Glomerular endothelial cell (primary cell): ENCODE measurements at regions not wholly inside any gene's neighbourhood (a gene's known extent, or its start where the extent isn't known, plus 50 kb on each side); places are given as distances from the start of the nearest gene placed in this dataset.

Experiments
- DNase-seq: peaks from one replicate; pipeline ENCODE4 v3.0.0-alpha.2; 2011; ENCODE audit warnings: low read depth, low spot score; ENCODE audit errors: extremely low read depth

DNA sequence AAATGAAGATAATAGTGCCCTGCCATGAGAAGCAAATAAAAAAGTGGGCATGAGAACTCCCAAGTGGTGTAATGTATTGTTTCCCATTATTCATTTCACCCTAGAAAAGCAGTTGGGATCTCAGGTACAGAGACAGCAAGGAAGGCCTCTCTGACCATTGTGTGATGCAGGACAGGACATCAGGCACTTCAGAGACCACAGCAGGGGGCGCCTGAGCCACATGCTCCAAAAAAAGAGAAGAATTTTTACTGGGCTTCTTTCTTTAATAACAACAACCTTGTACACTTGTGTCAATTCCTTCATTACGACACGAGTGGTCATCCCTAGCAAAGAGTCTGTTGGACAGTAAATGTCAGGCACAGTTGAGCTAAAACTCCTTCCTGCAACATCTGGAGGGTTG lies 533.3 kb downstream of the OMA1 start:
- DNase-seq: no peak

DNA sequence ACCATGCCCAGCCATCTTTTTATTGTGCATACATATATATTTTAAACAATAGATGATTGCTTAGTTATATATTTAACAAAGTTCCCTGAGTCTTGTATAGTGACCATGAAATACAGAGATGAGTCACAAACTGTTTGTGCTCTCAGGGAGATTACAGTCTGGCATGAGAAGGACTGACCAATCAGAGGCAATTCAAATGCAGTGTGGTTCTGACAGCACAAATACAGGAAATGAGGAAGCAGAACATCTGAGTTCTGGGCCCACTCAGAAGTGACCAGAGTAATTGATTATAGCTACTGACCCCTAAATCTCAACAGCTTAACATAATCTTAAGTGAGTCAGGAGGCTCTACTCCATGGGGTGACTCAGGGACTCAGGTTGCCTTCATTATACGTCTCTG lies 534.5 kb downstream of the OMA1 start:
- DNase-seq: no peak

DNA sequence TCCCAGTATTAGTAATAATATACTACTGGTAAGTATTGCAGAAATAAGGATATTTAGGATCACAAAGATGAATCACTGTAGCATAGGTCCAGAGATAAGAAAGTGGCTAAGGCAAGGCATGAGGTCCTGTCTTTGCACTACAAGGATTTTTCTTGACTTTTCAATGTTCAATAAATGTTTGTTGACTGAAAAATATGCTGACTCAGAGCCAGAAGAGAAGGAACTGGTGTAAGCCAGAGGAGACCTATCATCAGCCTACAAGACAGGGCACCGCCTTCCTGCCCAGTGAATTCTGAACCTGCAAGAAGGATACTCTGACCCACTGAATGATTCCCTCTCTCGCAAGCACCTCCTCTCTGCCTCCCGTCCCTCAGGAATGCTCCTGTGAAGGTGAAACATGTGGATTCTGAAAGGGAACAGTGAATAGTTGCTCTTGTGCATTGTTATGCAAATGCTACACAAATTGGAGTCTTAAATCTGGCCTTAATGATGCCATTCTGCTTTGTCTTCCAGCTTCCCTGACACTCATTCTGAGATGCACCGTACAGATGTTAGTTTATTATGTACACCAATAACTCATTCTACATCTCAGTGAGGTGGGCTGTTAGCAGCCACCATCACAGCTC lies 540.0 kb downstream of the OMA1 start:
- no peak for DNase-seq

DNA sequence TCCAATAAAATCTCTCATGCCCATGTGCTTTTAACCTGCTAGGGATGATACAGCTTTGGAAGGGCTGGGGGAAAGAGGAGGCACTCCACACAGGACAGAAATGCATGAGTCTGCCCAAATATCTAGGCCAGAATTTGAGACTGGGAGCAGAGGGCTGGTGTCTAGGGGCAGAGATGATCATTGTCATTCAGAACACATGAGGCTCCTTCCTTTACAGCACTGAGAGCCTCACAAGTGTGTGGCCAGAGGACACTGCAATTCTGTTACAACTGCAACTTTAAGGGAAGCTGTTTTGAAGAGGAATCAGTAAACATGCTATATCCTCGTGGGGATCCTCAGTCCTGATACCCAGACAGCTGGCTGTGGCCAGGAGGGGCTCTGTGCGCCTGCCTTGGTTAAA lies 541.3 kb downstream of the OMA1 start:
- DNase-seq: no peak

DNA sequence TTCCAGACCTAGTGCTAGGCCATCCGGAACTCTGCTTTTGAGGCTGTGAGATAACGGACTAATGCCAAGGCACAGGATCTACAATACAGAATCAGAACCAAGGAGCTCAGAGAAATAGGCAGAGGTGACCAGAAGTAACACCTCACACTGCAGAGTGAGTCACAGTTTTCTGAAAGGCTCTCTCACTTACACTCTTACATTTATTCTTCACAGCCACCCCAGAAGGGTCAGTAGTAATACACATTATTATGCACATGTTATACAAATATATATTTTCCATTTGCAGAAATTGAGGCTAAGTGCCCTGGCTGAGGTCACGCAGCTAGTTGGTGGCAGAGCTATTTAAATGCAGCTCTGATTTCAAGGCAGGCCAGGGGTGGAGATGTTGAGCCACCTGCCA lies 542.5 kb downstream of the OMA1 start:
- DNase-seq: no peak

DNA sequence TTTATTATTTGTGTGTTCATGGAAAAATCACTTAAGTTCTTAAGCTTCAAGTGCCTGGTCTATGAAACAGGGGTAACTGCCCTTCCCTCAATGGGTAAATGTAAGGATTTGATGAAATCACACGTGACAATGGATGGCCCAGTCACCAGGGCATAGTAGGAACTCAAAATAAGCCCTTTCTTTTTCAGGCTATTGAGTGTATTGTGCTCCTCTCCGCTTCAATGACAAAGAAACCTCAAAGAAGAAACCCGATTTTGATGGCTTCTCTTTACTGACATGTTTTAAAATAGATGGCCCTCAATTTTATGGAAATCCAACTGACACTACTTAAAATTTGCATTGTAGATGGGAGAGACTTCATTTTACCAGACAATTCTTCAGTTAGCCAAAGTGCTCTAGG lies 543.5 kb downstream of the OMA1 start:
- DNase-seq: no peak

DNA sequence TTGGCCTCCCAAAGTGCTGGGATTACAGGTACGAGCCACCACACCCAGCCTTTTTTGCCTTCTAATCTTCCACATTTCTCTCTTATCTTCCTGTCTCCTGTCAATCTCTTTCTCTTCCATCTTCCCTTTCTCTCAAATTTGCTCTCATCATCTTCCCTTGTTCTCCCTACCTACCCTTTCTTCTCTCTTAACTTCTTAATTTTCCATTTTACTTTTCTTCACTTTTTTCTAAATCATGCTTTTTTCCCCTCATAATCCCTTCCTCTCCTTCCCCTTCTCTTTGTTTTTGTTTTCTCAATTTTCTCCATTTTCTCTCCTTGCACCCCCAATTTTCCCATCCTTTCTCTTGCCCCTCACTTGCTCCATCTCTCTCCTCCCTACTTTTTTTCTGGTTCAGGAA lies 545.7 kb downstream of the OMA1 start:
- no peak for DNase-seq

DNA sequence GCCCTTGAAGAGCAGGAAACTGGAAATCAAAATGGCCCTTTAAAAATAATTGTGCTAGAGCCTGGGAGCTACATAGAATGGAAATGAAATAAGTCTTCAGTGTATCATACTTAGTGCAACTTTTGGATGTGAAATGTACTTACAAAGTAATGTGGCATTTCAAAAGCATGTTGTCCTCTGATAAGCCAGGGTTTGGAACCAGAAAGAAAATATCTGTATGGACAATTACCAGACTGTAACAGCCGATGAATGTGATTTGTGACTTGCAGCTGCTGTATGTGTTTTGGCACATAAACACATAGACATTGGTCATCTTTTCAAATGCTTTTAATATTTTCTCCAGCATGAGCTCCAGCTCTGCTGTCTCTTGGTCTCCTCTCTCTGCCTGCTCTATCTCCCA lies 546.4 kb downstream of the OMA1 start:
- no peak for DNase-seq

DNA sequence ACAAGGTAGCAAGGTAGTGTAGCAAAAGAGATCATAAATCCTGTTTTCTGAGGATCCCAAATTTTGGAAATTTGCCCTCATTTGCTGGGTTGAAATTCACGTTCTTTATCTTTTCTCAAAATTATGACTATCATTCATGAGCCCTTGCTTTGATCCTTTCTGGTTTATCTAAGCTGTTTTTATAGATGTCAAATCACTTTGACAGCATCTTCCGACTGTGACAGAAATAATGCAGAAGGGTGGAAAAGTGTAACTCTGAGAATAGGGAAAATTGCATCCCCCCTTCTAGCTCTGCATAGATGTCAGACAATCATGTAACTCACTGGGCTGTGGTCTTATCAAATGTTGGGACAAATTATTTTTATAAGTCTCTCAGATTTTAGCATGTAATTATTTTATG lies 550.1 kb downstream of the OMA1 start:
- no peak for DNase-seq

DNA sequence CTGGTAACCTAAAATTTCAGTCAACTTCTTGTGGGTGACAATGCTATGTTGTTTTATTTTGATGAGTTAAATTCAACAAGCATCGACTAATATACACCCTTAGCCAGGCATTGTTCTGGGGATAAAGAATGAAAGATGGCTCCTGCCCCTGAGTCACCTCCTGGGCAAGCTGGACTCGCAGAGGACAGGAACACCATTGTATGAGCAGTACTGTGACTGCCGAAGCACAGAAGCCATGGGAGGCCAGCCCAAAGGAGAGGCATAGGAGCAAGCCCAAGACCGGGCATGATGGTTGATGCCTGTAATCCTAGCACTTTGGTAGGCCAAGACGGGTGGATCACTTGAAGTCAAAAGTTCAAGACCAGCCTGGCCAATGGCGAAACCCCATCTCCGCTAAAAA lies 555.2 kb downstream of the OMA1 start:
- no peak for DNase-seq

DNA sequence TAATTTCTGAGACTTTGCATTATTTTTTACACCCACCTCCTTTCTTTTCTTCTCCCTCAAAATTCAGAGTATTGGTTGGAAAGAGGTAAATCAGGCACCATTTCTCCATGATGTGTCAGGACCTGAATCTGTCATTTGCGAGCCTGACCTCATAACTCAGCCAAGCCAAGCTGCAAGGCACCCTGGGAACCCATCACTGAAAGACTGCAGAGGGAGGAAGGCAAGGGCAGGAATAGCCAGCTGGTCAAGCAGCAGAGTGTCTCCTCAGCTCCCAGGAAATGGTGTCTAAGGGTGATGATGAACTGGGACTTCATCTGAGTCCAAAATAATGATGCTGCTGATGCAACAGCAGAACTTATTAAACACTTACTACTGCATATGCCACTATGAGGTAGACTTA lies 556.6 kb downstream of the OMA1 start:
- no peak for DNase-seq

DNA sequence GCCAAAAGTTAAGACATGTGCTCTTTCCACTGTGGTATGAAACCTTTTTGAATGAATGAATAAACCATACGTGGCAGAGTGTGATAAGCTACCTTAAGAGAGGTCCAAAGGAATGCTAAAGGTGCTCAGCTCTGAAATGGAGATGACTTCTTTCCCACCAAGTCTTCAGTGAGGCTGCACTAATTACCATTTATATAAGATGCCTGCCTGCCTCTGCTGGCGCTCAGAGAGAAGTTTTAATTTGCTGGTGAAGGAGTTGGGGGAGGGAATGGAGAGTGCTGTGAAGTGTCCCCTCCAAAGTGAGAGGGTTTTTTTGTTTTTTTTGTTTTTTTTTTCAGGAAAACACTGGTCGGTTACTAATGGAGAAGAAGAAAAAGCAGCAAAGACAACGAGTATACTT lies 559.0 kb downstream of the OMA1 start:
- DNase-seq: no peak

DNA sequence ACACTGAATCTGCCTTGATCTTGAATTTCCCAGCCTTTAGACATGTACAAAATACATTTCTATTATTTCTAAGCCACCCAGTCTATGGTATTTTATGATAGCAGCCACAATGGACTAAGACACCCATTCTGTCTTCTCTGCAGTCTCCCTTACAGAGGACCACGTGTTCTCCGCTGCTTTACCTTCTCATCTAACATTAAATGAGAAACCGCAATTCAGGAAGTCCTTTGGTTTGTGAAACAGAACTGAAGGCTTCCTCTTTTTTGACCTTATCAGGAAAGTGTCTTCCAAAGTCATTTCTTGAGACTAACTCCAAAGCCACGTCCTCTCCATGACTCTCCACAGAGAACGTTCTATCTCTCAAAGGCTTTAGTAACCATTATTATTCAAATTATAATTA lies 560.1 kb downstream of the OMA1 start:
- DNase-seq: no peak

DNA sequence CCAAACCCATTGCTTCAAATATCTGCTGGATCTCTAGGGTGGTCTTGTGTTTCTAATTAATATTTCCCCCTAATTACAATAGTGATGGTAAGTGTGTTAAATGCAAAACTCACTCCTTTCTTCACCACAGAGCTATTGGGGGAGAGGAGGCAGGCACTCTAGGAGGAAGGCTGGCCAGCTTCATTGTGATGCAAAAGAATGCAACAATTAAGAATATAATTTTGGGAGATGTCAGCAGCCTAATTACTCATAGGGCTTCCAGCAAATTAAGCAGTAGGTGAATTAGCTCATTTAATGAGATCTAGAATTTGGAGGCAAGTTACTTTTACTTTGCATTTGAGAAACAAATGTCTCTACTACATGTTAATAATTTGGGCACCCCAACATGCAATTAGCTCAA lies 560.4 kb upstream of the DAB1 start:
- no peak for DNase-seq

DNA sequence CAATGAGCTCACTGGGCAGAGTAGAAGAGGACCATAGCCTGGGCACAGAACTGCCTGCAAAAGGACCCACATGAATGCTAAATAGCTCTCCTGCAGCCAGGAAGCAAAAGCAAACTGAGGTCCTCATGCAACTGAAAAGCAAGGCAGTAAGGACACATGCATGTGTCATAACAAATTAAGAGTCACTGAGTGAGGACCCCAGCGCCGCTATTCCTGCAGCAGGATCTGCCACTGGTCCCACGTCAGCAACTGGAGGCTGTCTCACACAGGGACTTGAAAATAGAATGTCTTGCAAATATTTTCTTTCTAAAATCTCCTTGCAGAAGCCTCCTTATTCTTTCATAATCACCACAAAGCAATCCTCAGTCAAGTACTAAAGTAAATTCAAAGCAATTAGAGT lies 559.6 kb upstream of the DAB1 start:
- DNase-seq: no peak

DNA sequence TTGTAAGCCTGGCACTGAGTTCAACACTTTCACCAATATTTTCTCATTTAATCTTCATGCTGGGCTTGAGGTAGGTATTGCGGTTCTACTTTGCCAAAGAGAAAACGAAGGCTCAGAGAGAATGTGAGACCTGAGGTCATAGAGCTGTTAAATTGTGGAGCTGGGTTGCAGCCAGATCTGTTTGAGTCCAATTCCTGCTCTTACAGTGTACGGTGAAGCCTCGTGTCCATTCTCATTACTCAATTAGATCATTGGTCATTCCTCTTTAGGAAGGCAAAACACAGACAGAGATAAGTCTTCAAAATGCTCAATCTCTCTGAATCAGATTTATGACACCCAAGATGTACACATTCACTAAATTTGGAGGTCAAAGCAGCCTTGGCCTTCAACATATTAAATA lies 559.0 kb upstream of the DAB1 start:
- DNase-seq: no peak

DNA sequence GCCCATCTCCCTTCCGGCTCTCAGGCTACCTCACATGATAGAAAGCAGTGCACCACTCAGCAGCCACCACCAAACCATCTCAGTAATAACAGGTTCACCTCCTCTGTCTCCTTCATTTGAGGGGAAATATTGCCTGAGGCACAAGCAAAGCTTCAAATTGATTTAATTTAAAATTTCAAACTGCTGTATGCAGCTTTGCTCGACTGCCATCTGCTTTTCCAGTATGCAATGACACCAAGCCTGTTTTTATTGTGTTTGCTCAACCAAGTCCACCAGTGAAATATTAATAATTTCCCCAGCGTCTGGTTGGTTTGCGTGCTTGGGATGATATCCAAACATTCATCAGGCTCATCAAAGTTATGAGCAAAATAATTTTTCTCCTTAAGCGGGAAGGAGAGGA lies 552.4 kb upstream of the DAB1 start:
- no peak for DNase-seq

DNA sequence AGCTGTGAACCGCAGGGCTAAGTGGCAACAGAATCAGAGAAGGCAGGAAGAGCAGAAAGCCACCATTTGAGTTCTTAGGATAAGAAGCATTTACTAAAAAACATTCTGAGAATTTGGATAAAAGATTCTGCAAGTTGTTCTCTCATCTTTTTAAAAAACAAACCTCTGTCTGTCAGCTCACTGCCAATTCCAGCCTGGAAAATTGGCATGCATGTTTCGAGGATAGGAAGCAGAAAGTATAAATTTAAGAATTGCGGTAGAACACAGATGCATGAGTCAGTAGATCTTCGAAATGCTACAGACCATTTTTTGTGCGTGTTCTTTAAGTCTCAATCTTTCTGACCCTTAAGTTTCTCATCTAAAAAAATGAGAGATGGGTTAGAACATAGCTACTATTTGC lies 544.5 kb upstream of the DAB1 start:
- no peak for DNase-seq

DNA sequence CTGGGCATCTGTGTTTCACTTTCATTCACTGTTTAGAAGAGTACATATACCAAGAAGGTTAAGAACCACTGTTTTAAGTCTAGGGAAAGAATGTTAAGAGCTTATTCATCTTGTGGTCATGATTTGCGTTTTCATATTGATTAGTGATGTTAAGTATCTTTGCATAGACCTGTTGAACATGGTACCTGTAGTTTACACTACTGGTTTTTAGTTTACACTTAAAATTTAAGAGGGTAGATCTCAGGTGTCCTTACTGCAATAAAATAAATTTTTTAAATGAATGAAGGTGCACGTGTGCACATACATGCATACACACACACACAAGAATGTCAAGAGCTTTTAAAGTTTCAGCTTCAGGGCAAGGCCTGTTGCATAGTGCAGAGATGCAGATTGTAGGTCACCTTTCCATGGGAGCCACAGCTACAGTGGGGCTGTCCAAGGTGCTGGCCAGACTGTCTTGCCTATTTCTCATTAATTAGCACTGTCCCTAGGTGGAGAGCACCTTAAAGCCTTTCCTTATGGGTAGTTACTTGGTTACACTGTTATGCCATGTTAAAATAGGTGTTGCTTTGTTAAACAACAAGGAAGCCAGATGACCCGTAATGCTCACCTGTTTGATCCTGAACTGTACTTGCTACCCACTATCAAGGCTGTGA lies 543.0 kb upstream of the DAB1 start:
- DNase-seq: no peak

DNA sequence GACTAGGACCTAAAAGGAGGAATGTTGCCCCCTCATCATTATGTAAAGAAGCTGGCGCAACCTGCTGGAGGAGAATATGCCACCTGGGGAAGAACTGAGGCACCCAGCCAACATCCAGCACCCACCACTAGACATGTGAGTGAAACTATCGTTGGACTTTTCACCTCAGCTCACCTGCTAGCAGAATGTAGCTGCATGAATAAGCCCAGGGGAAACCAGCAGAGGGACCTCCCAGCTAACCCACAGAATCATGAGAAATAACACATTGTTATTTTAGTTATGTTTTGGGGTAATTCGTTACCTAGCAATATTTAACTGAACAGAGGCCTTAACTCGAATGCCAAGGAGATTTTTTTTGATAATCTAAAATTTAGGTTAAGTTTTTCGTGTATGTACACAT lies 542.5 kb upstream of the DAB1 start:
- DNase-seq: no peak

DNA sequence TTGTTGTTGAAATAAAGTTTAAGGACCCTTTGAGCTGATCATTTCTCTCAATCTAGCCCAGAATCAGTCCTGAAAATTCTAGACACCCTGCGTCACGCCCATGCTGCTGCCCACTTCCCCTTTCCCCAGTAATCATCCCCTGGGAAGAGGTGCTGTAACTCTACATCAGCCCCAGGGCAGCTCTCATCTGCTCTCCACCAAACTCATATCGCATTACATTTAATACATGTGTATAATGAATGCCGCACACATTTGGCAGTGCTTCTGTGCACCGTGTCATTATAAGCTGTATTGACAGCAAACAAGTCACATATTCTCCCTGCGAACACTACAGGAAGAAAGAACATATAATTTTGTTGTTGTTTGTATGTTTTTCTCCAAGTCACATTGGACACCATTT lies 539.7 kb upstream of the DAB1 start:
- no peak for DNase-seq

DNA sequence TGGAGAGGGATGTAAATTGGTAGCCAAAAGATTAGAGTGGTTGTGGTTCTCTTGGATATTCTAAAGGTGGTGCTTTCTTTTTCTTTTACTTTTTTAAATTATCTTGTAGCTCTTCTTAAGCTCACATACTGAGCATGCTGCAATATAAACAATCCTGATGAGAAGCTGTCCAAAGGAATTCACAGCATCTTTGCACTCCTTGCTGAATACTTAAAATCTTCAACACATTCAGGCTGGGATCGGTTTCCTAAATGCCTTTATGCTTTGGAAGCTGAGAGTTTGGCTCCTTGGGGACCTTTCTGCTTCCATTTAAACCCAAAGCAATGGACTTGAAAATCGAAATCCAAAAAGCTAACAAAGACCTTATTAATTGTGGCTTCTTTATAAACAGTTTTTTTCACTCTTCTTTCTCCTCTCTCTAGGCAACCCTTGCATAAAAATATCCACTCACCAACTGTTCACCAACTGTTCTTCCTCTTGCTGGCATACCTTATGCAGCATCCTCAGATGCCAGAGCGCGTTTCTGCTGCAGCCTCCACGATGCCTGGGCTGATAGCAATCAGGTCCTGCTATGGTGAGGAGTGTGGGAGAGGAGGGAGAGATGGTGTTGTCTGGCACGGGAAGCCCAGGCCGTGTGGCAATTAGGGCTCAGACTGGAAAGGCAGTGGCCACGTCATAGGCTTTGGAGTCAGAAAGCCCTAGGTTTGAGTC lies 535.8 kb upstream of the DAB1 start:
- DNase-seq: no peak

DNA sequence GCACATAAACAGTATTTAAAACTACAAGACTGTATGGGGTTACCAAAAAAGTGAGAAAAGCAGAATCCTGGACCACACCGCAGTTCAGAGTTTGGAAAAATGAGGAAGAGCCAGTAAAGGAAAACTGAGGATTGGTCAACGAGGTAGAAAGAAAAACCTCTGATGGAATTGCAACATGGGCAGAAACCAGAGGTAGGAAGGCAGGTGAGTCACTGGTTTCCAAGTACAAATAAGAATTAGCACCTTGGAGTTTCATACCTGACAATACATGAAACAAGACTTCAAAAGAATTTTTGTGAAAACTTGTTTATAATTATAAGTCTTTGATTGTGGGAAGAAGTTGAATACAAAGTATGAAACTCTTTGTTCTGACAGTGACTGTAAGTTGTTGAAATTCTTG lies 533.7 kb upstream of the DAB1 start:
- DNase-seq: no peak
